Coronary artery (tissue), 2 donors: ENCODE measurements at regions not wholly inside any gene's neighbourhood (a gene's known extent, or its start where the extent isn't known, plus 50 kb on each side); places are given as distances from the start of the nearest gene placed in this dataset.
"Not testable (repeated sequence)": the region's sequence is repeated elsewhere in the genome, so short reads cannot be mapped to it uniquely, and the experiment has no call there.

Source experiments
- DNase-seq: peaks from one replicate; pipeline ENCODE4 v3.0.0-alpha.2; 2017; ENCODE audit warnings: low spot score
- H3K27ac ChIP-seq, 2 donors: fragments of 200-600 bp; sonication (generic); one replicate each; pipeline ENCODE4 v1.5.1; 2016 to 2019
- H3K4me3 ChIP-seq: fragments of 200-600 bp; sonication (generic); 2 replicates; pipeline ENCODE4 v1.5.1; 2016; ENCODE audit warnings: mild to moderate bottlenecking, moderate library complexity
- CTCF ChIP-seq: fragments of 200-600 bp; sonication (generic); IDR thresholded peaks from one replicate; pipeline ENCODE4 v1.5.1; 2019; ENCODE audit warnings: antibody characterized with exemption

GRCh38 chr13:83151308-83151660, 731.0 kb downstream of the SLITRK1 start:
- no peak overlapping the region for H3K27ac ChIP-seq
- H3K4me3 ChIP-seq: no peak overlapping the region
- TF ChIP-seq CTCF: no peak
- no peak for DNase-seq

- Histone ChIP-seq H3K27ac (no peak overlapping the region), H3K4me3 (no peak overlapping the region)
- no peak for DNase-seq
- no peak for TF ChIP-seq CTCF
These were observed 731.5 kb downstream of the SLITRK1 start for GRCh38 chr13:83150616-83151307.

GRCh38 chr13:83136660-83137059, 745.6 kb downstream of the SLITRK1 start:
- no peak for TF ChIP-seq CTCF
- DNase-seq: no peak
- H3K27ac ChIP-seq: no peak overlapping the region
- H3K4me3 ChIP-seq: no peak overlapping the region

GRCh38 chr13:83125791-83126190, 756.5 kb downstream of the SLITRK1 start:
- DNase-seq: no peak
- Histone ChIP-seq H3K27ac (no peak overlapping the region), H3K4me3 (no peak overlapping the region)
- no peak for TF ChIP-seq CTCF

GRCh38 chr13:83121896-83122295, 760.4 kb downstream of the SLITRK1 start:
- no peak for DNase-seq
- no peak for TF ChIP-seq CTCF
- no peak overlapping the region for H3K4me3 ChIP-seq
- no peak overlapping the region for H3K27ac ChIP-seq

GRCh38 chr13:83117046-83117445, 765.2 kb downstream of the SLITRK1 start:
- TF ChIP-seq CTCF: no peak
- DNase-seq: no peak
- no peak overlapping the region for H3K4me3 ChIP-seq
- H3K27ac ChIP-seq: no peak overlapping the region

- not testable (repeated sequence) for DNase-seq, H3K27ac ChIP-seq, H3K4me3 ChIP-seq
These were observed 780.6 kb downstream of the SLITRK1 start for GRCh38 chr13:83101574-83102247.
